WTC11 (cell line): ENCODE measurements at regions not wholly inside any gene's neighbourhood (a gene's known extent, or its start where the extent isn't known, plus 50 kb on each side); places are given as distances from the start of the nearest gene placed in this dataset.

ENCODE experiments used
- AFF4 ChIP-seq: sonication (generic); formaldehyde crosslinking; IDR thresholded peaks from 2 replicates; pipeline ENCODE4 v1.8.1; 2023; ENCODE audit warnings: mild to moderate bottlenecking, missing genetic modification reagents, borderline replicate concordance
- CREM ChIP-seq: sonication (generic); formaldehyde crosslinking; IDR thresholded peaks from 2 replicates; pipeline ENCODE4 v1.8.1; 2022; ENCODE audit warnings: mild to moderate bottlenecking, missing genetic modification reagents, moderate library complexity
- CTCF ChIP-seq: fragments of 200-600 bp; IDR thresholded peaks from 2 replicates; pipeline ENCODE4 v1.8.0; 2022; ENCODE audit warnings: antibody characterized with exemption
- MAX ChIP-seq: sonication (generic); formaldehyde crosslinking; IDR thresholded peaks from 2 replicates; pipeline ENCODE4 v1.8.0; 2022; ENCODE audit warnings: mild to moderate bottlenecking, missing genetic modification reagents
- NR3C1 ChIP-seq: sonication (generic); formaldehyde crosslinking; conservative IDR thresholded peaks from 2 replicates; pipeline ENCODE4 v1.8.1; 2023; ENCODE audit warnings: low read depth, mild to moderate bottlenecking, missing genetic modification reagents
- ZSCAN18 ChIP-seq: fragments of 250-450 bp; sonication (Bioruptor Pico); IDR thresholded peaks from 2 replicates; pipeline ENCODE4 v2.1.2; 2022; ENCODE audit warnings: mild to moderate bottlenecking, moderate library complexity

- TF ChIP-seq CREM: no peak
- no peak for TF ChIP-seq AFF4
- no peak for TF ChIP-seq ZSCAN18
- no peak for TF ChIP-seq MAX
- no peak for TF ChIP-seq CTCF
- no peak for TF ChIP-seq NR3C1 (CRISPR knock-in tag)
These were observed 99.5 kb downstream of the LINC00237 start for GRCh38 chr20:21006611-21007010.
